GM23338 (cell line): ENCODE measurements at regions not wholly inside any gene's neighbourhood (a gene's known extent, or its start where the extent isn't known, plus 50 kb on each side); places are given as distances from the start of the nearest gene placed in this dataset.

Source experiments
- ATAC-seq: fragments of 200-7000 bp; cut with Tn5 transposase; 3 replicates; pipeline ENCODE4 v1.9.1; 2020
- DNase-seq: peaks from one replicate; pipeline ENCODE4 v3.0.0-alpha.2; 2015; ENCODE audit warnings: low spot score
- H2AFZ ChIP-seq: fragments of 200-600 bp; sonication (generic); 2 replicates; pipeline ENCODE4 v1.8.0; 2016; ENCODE audit warnings: antibody characterized with exemption, mild to moderate bottlenecking, moderate library complexity
- H3F3A ChIP-seq: fragments of 200-600 bp; sonication (generic); replicated peaks from 2 replicates; pipeline ENCODE4 v1.8.0; 2017; ENCODE audit warnings: antibody characterized with exemption, mixed run types, low read depth
- H3K27ac ChIP-seq: fragments of 200-600 bp; sonication (generic); 2 replicates; pipeline ENCODE4 v1.6.1; 2016; ENCODE audit warnings: low read depth
- H3K27me3 ChIP-seq: fragments of 200-600 bp; sonication (generic); 2 replicates; pipeline ENCODE4 v1.8.0; 2016; ENCODE audit warnings: mild to moderate bottlenecking, mixed run types, moderate library complexity; ENCODE audit not compliant: insufficient read depth
- H3K36me3 ChIP-seq: fragments of 200-600 bp; sonication (generic); 2 replicates; pipeline ENCODE4 v1.8.0; 2016; ENCODE audit warnings: mild to moderate bottlenecking; ENCODE audit not compliant: insufficient read depth
- H3K4me1 ChIP-seq: fragments of 200-600 bp; sonication (generic); 2 replicates; pipeline ENCODE4 v1.8.0; 2016; ENCODE audit warnings: mild to moderate bottlenecking, moderate library complexity; ENCODE audit not compliant: insufficient read depth
- H3K4me2 ChIP-seq: fragments of 200-600 bp; sonication (generic); 2 replicates; pipeline ENCODE4 v1.7.1; 2017; ENCODE audit warnings: mixed run types
- H3K4me3 ChIP-seq: fragments of 200-600 bp; sonication (generic); 2 replicates; pipeline ENCODE4 v1.6.1; 2016; ENCODE audit warnings: mixed run types
- H3K79me2 ChIP-seq: fragments of 200-600 bp; sonication (generic); replicated peaks from 2 replicates; pipeline ENCODE4 v1.8.0; 2017; ENCODE audit warnings: mild to moderate bottlenecking; ENCODE audit not compliant: insufficient read depth
- H3K9me2 ChIP-seq: fragments of 200-600 bp; sonication (generic); 2 replicates; pipeline ENCODE4 v1.8.0; 2017; ENCODE audit not compliant: insufficient read depth
- H4K20me1 ChIP-seq: fragments of 200-600 bp; sonication (generic); replicated peaks from 2 replicates; pipeline ENCODE4 v1.8.0; 2017; ENCODE audit warnings: mild to moderate bottlenecking; ENCODE audit not compliant: insufficient read depth
- H3K27ac Mint-ChIP-seq: 2 replicates; pipeline ENCODE4 v1.8.0; 2020; ENCODE audit warnings: inconsistent platforms, mild to moderate bottlenecking, moderate library complexity, mixed read lengths
- H3K27me3 Mint-ChIP-seq: 3 replicates; pipeline ENCODE4 v1.8.0; 2022; ENCODE audit warnings: low read depth, mild to moderate bottlenecking, moderate library complexity, mixed read lengths, inconsistent platforms; ENCODE audit not compliant: insufficient read depth, poor library complexity
- H3K36me3 Mint-ChIP-seq: 3 replicates; pipeline ENCODE4 v1.8.0; 2021; ENCODE audit warnings: low read depth, mild to moderate bottlenecking, inconsistent platforms, moderate library complexity, mixed read lengths
- H3K4me1 Mint-ChIP-seq: 3 replicates; pipeline ENCODE4 v1.8.0; 2020; ENCODE audit warnings: mild to moderate bottlenecking, inconsistent platforms, mixed read lengths
- H3K4me3 Mint-ChIP-seq: 3 replicates; pipeline ENCODE4 v1.8.0; 2021; ENCODE audit warnings: moderate library complexity, mild to moderate bottlenecking, inconsistent platforms, mixed read lengths
- H3K9me3 Mint-ChIP-seq: 3 replicates; pipeline ENCODE4 v1.8.0; 2020; ENCODE audit warnings: moderate library complexity, mild to moderate bottlenecking, inconsistent platforms, mixed read lengths
- CREB1 ChIP-seq: fragments of 250-450 bp; sonication (Bioruptor Pico); IDR thresholded peaks from 2 replicates; pipeline ENCODE4 v1.5.0; 2020; ENCODE audit warnings: low read depth, mild to moderate bottlenecking, moderate library complexity
- ETS1 ChIP-seq: IDR thresholded peaks from 2 replicates; pipeline ENCODE4 v1.6.1; 2016; ENCODE audit warnings: antibody characterized with exemption
- EZH2phosphoT487 ChIP-seq: fragments of 200-600 bp; sonication (generic); IDR thresholded peaks from one replicate; pipeline ENCODE4 v1.8.1; 2018; ENCODE audit warnings: antibody characterized with exemption; ENCODE audit not compliant: unreplicated experiment
- JUNB ChIP-seq: IDR thresholded peaks from one replicate; pipeline ENCODE4 v1.6.1; 2016; ENCODE audit warnings: antibody characterized with exemption; ENCODE audit not compliant: unreplicated experiment
- REST ChIP-seq: IDR thresholded peaks from one replicate; pipeline ENCODE4 v1.6.1; 2018; ENCODE audit warnings: antibody characterized with exemption; ENCODE audit not compliant: unreplicated experiment
- ZNF114 ChIP-seq: fragments of 250-450 bp; sonication (Bioruptor Pico); IDR thresholded peaks from 2 replicates; pipeline ENCODE4 v1.5.0; 2020; ENCODE audit warnings: mild to moderate bottlenecking, moderate library complexity
- ZNF462 ChIP-seq: fragments of 250-450 bp; sonication (Bioruptor Pico); IDR thresholded peaks from 2 replicates; pipeline ENCODE4 v1.5.0; 2020; ENCODE audit warnings: mild to moderate bottlenecking, moderate library complexity

GRCh38 chr2:3040496-3041140, 337.0 kb downstream of the EIPR1 start:
- Histone ChIP-seq H3K4me1 (no peaks in the 10 kb centered on the region), H2AFZ (peak overlapping the region; percentile 63; the same call in 1 of the 2 replicates), H3K9me2 (no peaks in the 10 kb centered on the region), H3K36me3 (no peaks in the 10 kb centered on the region), H3K27ac (no peak overlapping the region), H4K20me1 (no peaks in the 10 kb centered on the region), H3K27me3 (no peaks in the 10 kb centered on the region), H3K4me2 (no peak overlapping the region), H3K4me3 (no peak overlapping the region), H3K79me2 (no peaks in the 10 kb centered on the region), H3F3A (0 out of 2 replicates have a peak, but pooled peaks cover 1% of the 10 kb centered on the region)
- ATAC-seq: no peak
- Mint-ChIP-seq H3K4me1 (no peaks in the 10 kb centered on the region; the same call in 2 of the 3 replicates), H3K36me3 (no peaks in the 10 kb centered on the region; the same call in 2 of the 3 replicates), H3K4me3 (no peak overlapping the region), H3K27me3 (peaks cover 4% of the 10 kb centered on the region), H3K9me3 (no peaks in the 10 kb centered on the region; the same call in 2 of the 3 replicates), H3K27ac (no peak overlapping the region)
- no peak for TF ChIP-seq EZH2phosphoT487
- TF ChIP-seq CREB1 (CRISPR knock-in tag): no peak
- TF ChIP-seq JUNB: no peak
- TF ChIP-seq ETS1: no peak
- no peak for TF ChIP-seq ZNF114
- no peak for TF ChIP-seq REST
- TF ChIP-seq ZNF462 (CRISPR knock-in tag): no peak
- no peak for DNase-seq
